Cardiac fibroblast (primary cell): ENCODE measurements at regions not wholly inside any gene's neighbourhood (a gene's known extent, or its start where the extent isn't known, plus 50 kb on each side); places are given as distances from the start of the nearest gene placed in this dataset.
"Not testable (repeated sequence)": the region's sequence is repeated elsewhere in the genome, so short reads cannot be mapped to it uniquely, and the experiment has no call there.

Experiments used
- DNase-seq, 2 donors: peaks; one replicate each; pipeline versions ENCODE4 v3.0.0 to v3.0.0-alpha.2; 2010; ENCODE audit warnings: low read depth in 2 of 2
- H3K4me3 ChIP-seq, 2 donors: replicated peaks in 1 of 2; 1 replicate in 1 of 2; 2 replicates in 1 of 2; pipeline ENCODE4 v1.5.1; 2011; ENCODE audit warnings: low read depth in 2 of 2, low read length in 2 of 2, mild to moderate bottlenecking in 2 of 2, moderate library complexity in 1 of 2
- TF ChIP-seq, protein P1 (sequence below): IDR thresholded peaks from one replicate; pipeline ENCODE4 v1.5.1; 2011; ENCODE audit warnings: low read depth, mild to moderate bottlenecking, low read length, inconsistent platforms

GRCh38 chr3:158026236-158026635 lies 80.0 kb downstream of the SHOX2 start:
- TF ChIP-seq, protein P1, sequence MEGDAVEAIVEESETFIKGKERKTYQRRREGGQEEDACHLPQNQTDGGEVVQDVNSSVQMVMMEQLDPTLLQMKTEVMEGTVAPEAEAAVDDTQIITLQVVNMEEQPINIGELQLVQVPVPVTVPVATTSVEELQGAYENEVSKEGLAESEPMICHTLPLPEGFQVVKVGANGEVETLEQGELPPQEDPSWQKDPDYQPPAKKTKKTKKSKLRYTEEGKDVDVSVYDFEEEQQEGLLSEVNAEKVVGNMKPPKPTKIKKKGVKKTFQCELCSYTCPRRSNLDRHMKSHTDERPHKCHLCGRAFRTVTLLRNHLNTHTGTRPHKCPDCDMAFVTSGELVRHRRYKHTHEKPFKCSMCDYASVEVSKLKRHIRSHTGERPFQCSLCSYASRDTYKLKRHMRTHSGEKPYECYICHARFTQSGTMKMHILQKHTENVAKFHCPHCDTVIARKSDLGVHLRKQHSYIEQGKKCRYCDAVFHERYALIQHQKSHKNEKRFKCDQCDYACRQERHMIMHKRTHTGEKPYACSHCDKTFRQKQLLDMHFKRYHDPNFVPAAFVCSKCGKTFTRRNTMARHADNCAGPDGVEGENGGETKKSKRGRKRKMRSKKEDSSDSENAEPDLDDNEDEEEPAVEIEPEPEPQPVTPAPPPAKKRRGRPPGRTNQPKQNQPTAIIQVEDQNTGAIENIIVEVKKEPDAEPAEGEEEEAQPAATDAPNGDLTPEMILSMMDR, result no peak
- H3K4me3 ChIP-seq, result no peak overlapping the region
- no peak for DNase-seq

- DNase-seq, H3K4me3 ChIP-seq: not testable (repeated sequence)
Measured at GRCh38 chr3:158019897-158020296, 86.3 kb downstream of the SHOX2 start.

DNA sequence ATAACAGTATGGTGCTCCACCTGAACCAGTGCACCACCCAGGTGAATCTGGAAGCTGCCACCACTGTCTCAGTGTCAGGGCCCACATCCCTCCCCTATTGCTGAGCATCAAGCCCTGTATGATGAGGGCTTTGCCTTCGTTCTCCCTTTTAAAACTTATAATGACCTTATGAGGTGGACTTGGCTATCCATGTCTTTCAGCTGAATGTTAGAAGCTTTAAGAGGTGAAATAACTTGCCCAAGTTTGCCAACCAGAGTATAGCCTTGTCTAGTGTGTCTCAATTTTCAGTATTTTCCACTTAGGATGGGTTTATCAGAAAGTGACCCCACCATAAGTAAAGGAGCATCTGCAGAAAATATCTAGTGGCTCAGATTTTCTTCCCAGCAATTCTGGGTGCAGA lies 87.8 kb downstream of the SHOX2 start:
- TF ChIP-seq, protein P1, result no peak
- no peak overlapping the region for H3K4me3 ChIP-seq
- DNase-seq, result no peak

DNA sequence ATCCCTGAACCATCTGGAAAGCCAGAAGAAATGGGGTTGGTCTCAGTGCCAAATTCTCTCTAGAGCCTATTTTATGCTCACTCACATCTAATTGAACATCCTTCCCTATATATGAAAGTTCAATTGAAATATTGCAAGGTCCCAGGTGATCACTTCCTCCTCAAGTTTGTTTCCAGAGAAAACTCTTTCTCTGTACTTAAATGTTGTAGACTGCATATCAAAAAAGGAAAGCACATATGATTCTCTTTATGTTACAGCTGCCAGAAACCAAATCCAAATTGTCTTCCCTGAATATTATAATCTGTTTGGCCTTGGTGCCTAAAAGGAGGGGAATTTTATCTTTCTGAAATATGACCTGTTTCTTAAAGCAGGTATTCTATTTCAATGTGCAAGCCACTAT lies 93.3 kb downstream of the SHOX2 start:
- no peak overlapping the region for H3K4me3 ChIP-seq
- no peak for DNase-seq
- TF ChIP-seq, protein P1, result no peak

DNA sequence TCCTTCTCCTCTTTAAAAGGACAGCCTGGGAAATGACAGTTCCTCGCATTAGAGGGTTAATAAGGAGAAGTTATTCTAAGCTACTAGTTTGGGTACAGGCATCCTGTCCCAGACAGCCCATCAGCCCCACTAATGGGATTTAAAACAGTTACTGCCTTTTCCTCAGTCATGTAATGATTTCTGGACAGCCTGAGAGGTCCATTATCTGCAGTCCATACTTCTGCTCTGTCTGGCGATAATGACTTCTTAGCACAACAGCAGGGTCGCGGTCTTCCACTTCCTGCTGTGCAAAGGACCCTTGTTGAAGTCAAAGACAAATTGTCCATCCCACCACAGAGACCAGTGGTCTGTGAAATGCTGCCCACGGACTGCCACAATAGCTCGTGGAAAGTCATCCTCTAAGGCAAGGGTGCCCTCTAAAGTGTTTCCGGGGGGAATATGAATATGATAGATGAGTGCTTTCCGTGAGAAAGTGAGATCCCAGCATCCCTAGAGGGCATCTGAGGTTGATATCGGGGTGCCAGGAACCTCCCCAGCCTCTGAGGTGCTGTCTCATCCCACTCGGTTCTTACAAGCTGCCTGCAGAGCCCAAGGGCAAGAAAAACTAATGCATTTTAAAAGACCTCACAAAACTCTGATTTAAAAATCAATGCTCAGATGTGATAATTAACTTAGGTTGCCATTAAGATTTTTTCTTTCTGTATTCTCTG lies 100.7 kb downstream of the SHOX2 start:
- TF ChIP-seq, protein P1, result no peak
- H3K4me3 ChIP-seq, result no peak overlapping the region
- DNase-seq, result no peak

- TF ChIP-seq, protein P1, result no peak
- no peak overlapping the region for H3K4me3 ChIP-seq
- peak in 1 of 2 donors; percentile 1 for DNase-seq
Measured at GRCh38 chr3:157999246-157999645, 107.0 kb downstream of the SHOX2 start.

DNA sequence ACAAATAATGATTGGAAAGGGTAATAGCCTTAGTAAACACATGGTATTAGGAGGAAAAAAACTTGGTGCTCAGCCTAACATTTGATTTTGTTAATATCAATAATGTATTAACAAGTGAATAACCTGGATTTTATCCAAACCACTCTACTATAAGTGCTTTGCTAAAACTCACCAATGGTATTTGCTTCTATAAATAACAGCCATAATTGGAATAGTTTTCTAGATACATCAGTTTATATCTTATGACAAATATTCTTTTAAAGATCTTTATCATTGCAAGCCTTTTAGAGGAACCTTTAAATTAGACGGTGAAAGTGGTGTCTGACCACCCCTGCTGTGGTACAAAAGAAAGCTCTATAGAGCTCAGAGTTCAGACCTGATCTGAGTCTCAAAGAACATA lies 123.9 kb downstream of the SHOX2 start:
- H3K4me3 ChIP-seq, result no peak overlapping the region
- no peak for DNase-seq
- TF ChIP-seq, protein P1, result no peak
